ENCODE measurements at regions not wholly inside any gene's neighbourhood (a gene's known extent, or its start where the extent isn't known, plus 50 kb on each side); places are given as distances from the start of the nearest gene placed in this dataset.

DNA sequence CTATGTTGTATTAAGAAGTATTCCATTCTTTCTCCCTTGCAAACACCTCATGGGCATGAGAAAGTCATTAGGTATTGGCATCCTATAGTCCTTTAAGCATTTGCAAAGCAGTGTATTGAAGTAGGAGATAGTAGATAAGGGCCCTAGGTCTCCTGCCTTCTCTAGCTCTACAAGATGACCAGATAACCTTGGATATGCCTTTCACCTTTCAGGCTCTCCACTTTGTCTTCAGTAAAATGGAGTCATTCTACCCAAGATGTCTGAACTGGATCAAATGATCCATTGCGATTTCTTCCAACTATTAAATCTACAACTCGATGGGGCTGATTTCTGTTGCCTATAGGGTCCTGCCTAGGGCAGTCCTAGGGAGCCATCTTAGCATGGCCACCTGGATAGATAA is 132.1 kb upstream of the BTG1 start:
- no peak for TF ChIP-seq POLR2A (IDR thresholded peaks at IDR 0.05)
- TF ChIP-seq, protein P1, sequence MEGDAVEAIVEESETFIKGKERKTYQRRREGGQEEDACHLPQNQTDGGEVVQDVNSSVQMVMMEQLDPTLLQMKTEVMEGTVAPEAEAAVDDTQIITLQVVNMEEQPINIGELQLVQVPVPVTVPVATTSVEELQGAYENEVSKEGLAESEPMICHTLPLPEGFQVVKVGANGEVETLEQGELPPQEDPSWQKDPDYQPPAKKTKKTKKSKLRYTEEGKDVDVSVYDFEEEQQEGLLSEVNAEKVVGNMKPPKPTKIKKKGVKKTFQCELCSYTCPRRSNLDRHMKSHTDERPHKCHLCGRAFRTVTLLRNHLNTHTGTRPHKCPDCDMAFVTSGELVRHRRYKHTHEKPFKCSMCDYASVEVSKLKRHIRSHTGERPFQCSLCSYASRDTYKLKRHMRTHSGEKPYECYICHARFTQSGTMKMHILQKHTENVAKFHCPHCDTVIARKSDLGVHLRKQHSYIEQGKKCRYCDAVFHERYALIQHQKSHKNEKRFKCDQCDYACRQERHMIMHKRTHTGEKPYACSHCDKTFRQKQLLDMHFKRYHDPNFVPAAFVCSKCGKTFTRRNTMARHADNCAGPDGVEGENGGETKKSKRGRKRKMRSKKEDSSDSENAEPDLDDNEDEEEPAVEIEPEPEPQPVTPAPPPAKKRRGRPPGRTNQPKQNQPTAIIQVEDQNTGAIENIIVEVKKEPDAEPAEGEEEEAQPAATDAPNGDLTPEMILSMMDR (IDR thresholded peaks at IDR 0.05): no peak
- Histone ChIP-seq H3K4me3 (no peak overlapping the region), H3K27ac (no peak overlapping the region), H3K27me3 (no peaks in the 10 kb centered on the region), H3K36me3 (no peaks in the 10 kb centered on the region), H3K9me3 (no peaks in the 10 kb centered on the region), H3K4me1 (no peaks in the 10 kb centered on the region)
- DNase-seq (no peak), ATAC-seq (no peak)
- intact Hi-C loops (cut with DNase I): no loop called here
- WGBS (ENCODE audit: insufficient coverage, low coverage, low lambda C conversion rate, missing lambda C conversion rate): 44% methylated on average over 2 of the region's 2 CpGs

DNA sequence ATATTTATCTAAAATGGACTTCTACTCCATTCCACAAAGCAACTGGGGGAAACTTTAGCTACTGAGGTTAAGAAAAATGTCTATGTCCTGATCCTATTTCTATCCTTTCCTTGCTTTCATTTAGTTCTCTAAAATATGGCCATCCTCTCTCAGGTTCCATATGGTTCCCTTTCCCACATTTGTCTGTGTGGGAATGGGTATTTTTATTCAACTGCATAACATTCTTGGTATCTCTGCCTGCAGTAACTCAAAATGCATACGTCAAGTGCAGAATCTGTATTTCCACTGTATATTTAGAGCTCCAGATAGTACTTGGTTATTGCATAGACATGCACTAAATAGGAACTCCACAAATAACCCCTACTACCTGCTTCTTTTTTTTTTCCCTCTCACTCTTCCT is 130.6 kb upstream of the BTG1 start:
- 60% methylated on average over 1 of the region's 1 CpG for WGBS (ENCODE audit: insufficient coverage, low coverage, low lambda C conversion rate, missing lambda C conversion rate)
- no peaks in the 10 kb centered on the region for H3K27me3 ChIP-seq
- no peak for TF ChIP-seq POLR2A (IDR thresholded peaks at IDR 0.05)
- TF ChIP-seq, protein P1 (IDR thresholded peaks at IDR 0.05): no peak
- H3K9me3 ChIP-seq: no peaks in the 10 kb centered on the region
- DNase-seq (no peak), ATAC-seq (no peak)
- no peak overlapping the region for H3K4me3 ChIP-seq
- H3K27ac ChIP-seq: no peak overlapping the region
- H3K4me1 ChIP-seq: no peaks in the 10 kb centered on the region
- no peaks in the 10 kb centered on the region for H3K36me3 ChIP-seq
- intact Hi-C loops (cut with DNase I): no loop called here

DNA sequence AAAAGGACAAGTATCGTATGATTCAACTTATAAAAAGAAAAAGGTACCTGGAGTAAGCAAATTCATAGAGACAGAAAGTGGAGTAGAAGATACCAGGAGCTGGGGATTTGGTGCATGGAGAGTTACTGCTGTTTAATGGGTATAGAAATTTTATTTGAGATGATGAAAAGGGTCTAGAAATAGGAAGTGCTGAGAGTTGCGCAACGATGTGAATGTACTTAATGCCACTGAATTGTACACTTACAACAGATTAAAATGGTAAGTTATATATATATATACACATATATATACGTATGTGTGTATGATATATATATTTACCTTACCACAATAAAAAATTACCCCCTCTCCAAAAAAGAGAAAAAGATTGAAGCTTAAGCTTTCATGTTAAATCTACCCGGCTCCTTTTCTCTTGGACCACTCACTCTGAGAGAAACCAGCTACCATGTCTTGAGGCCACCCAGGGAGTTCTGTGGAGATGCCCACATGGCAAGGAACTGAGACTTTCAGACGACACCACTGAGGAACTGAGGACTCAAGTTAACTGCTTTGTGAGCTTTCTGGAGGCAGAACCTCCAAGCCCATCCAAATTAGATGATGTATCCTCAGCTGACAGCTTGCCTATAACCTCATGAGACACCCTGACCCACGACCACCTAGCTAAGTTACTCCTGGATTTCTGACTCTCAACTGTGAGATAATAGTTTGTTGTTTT is 130.0 kb upstream of the BTG1 start:
- 62% methylated on average over 7 of the region's 7 CpGs for WGBS (ENCODE audit: insufficient coverage, low coverage, low lambda C conversion rate, missing lambda C conversion rate)
- ATAC-seq (no peak), DNase-seq (no peak)
- no peaks in the 10 kb centered on the region for H3K4me1 ChIP-seq
- no peaks in the 10 kb centered on the region for H3K36me3 ChIP-seq
- no peak overlapping the region for H3K27ac ChIP-seq
- H3K9me3 ChIP-seq: no peaks in the 10 kb centered on the region
- H3K27me3 ChIP-seq: no peaks in the 10 kb centered on the region
- intact Hi-C loops (cut with DNase I): no loop called here
- TF ChIP-seq, protein P1 (IDR thresholded peaks at IDR 0.05): no peak
- no peak for TF ChIP-seq POLR2A (IDR thresholded peaks at IDR 0.05)
- no peak overlapping the region for H3K4me3 ChIP-seq

DNA sequence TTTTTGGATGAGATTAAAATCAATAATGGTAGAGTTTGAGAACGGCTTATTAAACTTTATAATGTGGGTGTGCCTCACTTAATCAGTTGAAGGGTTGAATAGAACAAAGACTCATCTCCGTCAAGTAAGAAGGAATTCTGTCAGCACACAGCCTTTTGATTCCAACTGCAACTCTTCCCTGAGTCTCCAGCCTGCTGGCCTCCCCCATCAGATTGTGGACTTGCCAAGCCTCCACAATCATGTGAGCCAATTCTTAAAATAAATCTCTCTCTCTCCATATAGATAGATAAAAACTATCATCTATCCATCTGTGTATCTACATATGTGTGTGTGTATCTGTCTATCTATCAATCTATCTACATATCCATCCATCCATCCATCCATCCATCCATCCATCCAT is 127.4 kb upstream of the BTG1 start:
- DNase-seq: no peak
- H3K4me3 ChIP-seq: no peak overlapping the region
- H3K36me3 ChIP-seq: no peaks in the 10 kb centered on the region
- no peak overlapping the region for H3K27ac ChIP-seq
- WGBS (ENCODE audit: insufficient coverage, low coverage, low lambda C conversion rate, missing lambda C conversion rate): 91% methylated on average over 2 of the region's 2 CpGs
- TF ChIP-seq, protein P1 (IDR thresholded peaks at IDR 0.05): no peak
- TF ChIP-seq POLR2A (IDR thresholded peaks at IDR 0.05): no peak
- intact Hi-C loops (cut with DNase I): no loop called here
- no peak for ATAC-seq
- no peaks in the 10 kb centered on the region for H3K4me1 ChIP-seq
- no peaks in the 10 kb centered on the region for H3K9me3 ChIP-seq
- no peaks in the 10 kb centered on the region for H3K27me3 ChIP-seq
